ENCODE measurements at regions not wholly inside any gene's neighbourhood (a gene's known extent, or its start where the extent isn't known, plus 50 kb on each side); places are given as distances from the start of the nearest gene placed in this dataset.

- TF ChIP-seq SUZ12 (IDR thresholded peaks at IDR 0.05; ENCODE audit: extremely low read depth, insufficient read depth, insufficient read length) (no peak), ZNF274 (IDR thresholded peaks at IDR 0.05; ENCODE audit: low read depth, low read length) (no peak), YY1 (IDR thresholded peaks at IDR 0.05; ENCODE audit: insufficient read depth, insufficient read length) (no peak)
Observed at GRCh38 chr14:97029800-97030199, 232.6 kb downstream of the VRK1 start.
